GM18951 (cell line): ENCODE measurements at regions not wholly inside any gene's neighbourhood (a gene's known extent, or its start where the extent isn't known, plus 50 kb on each side); places are given as distances from the start of the nearest gene placed in this dataset.

ENCODE experiments used
- POLR2A ChIP-seq: IDR thresholded peaks from 4 replicates; pipeline ENCODE4 v1.6.1; 2011; ENCODE audit warnings: mild to moderate bottlenecking; ENCODE audit not compliant: insufficient read length, insufficient read depth; ENCODE audit errors: extremely low read depth
- in situ Hi-C: fragments of 300-500 bp; cut with MboI; formaldehyde crosslinking; loops from one replicate; pipeline ENCODE4 v1.12.0; 2022; ENCODE audit warnings: low sequenced_read_pairs, mixed read lengths, inconsistent platforms; ENCODE audit not compliant: unreplicated experiment

- in situ Hi-C loops, result no loop called here
- no peak for TF ChIP-seq POLR2A
Observed at GRCh38 chr5:56513141-56513540, 280.0 kb upstream of the ANKRD55 start.

- in situ Hi-C loops, result no loop called here
Observed at GRCh38 chr5:56512313-56512996, 279.3 kb upstream of the ANKRD55 start.

GRCh38 chr5:56511326-56511841 is 278.3 kb upstream of the ANKRD55 start:
- in situ Hi-C loops, result no loop called here
- TF ChIP-seq POLR2A, result no peak

More at GRCh38 chr5:56512313-56512996, 279.3 kb upstream of the ANKRD55 start:
- TF ChIP-seq POLR2A, result no peak

GRCh38 chr5:56508249-56508648 is 275.1 kb upstream of the ANKRD55 start:
- TF ChIP-seq POLR2A, result no peak
- in situ Hi-C loops, result no loop called here

- TF ChIP-seq POLR2A, result no peak
- in situ Hi-C loops, result no loop called here
Observed at GRCh38 chr5:56507351-56507930, 274.3 kb upstream of the ANKRD55 start.

GRCh38 chr5:56506211-56506965 is 273.3 kb upstream of the ANKRD55 start:
- in situ Hi-C loops, result no loop called here
- TF ChIP-seq POLR2A, result no peak

- no peak for TF ChIP-seq POLR2A
- in situ Hi-C loops, result no loop called here
Observed at GRCh38 chr5:56503929-56504328, 270.8 kb upstream of the ANKRD55 start.

- no peak for TF ChIP-seq POLR2A
- in situ Hi-C loops, result no loop called here
Observed at GRCh38 chr5:56501781-56502557, 268.8 kb upstream of the ANKRD55 start.

GRCh38 chr5:56499901-56500300 is 266.8 kb upstream of the ANKRD55 start:
- TF ChIP-seq POLR2A, result no peak
- in situ Hi-C loops, result no loop called here

GRCh38 chr5:56499491-56499890 is 266.4 kb upstream of the ANKRD55 start:
- TF ChIP-seq POLR2A, result no peak
- in situ Hi-C loops, result no loop called here

- TF ChIP-seq POLR2A, result no peak
- in situ Hi-C loops, result no loop called here
Observed at GRCh38 chr5:56498759-56499395, 265.7 kb upstream of the ANKRD55 start.

GRCh38 chr5:56496581-56497063 is 263.5 kb upstream of the ANKRD55 start:
- in situ Hi-C loops, result no loop called here
- TF ChIP-seq POLR2A, result no peak
